Progenitor cell of endocrine pancreas (in vitro differentiated cells): ENCODE measurements at regions not wholly inside any gene's neighbourhood (a gene's known extent, or its start where the extent isn't known, plus 50 kb on each side); places are given as distances from the start of the nearest gene placed in this dataset.
"Not testable (repeated sequence)": the region's sequence is repeated elsewhere in the genome, so short reads cannot be mapped to it uniquely, and the experiment has no call there.

Experiments used
- DNase-seq: peaks from one replicate; pipeline ENCODE4 v3.0.0; 2021; ENCODE audit warnings: low spot score; ENCODE audit not compliant: unreplicated experiment
- H3K27ac Mint-ChIP-seq: 2 replicates; pipeline ENCODE4 v1.8.0; 2021; ENCODE audit warnings: mild to moderate bottlenecking, moderate library complexity, mixed read lengths
- H3K27me3 Mint-ChIP-seq: 2 replicates; pipeline ENCODE4 v1.8.0; 2021; ENCODE audit warnings: mixed read lengths
- H3K36me3 Mint-ChIP-seq: 2 replicates; pipeline ENCODE4 v1.8.0; 2022; ENCODE audit warnings: mixed read lengths; ENCODE audit not compliant: insufficient read depth
- H3K4me1 Mint-ChIP-seq: 2 replicates; pipeline ENCODE4 v1.8.0; 2021; ENCODE audit warnings: low read depth, mixed read lengths
- H3K4me3 Mint-ChIP-seq: 2 replicates; pipeline ENCODE4 v1.8.0; 2021; ENCODE audit warnings: low read depth, mild to moderate bottlenecking, moderate library complexity, mixed read lengths
- H3K9me3 Mint-ChIP-seq: 2 replicates; pipeline ENCODE4 v1.8.0; 2021; ENCODE audit warnings: low read depth, mixed read lengths
- TF ChIP-seq, protein P1 (sequence below): fragments of 200-600 bp; sonication (generic); IDR thresholded peaks from one replicate; pipeline ENCODE4 v1.5.0; 2021; ENCODE audit warnings: antibody characterized with exemption, mild to moderate bottlenecking; ENCODE audit not compliant: unreplicated experiment

DNA sequence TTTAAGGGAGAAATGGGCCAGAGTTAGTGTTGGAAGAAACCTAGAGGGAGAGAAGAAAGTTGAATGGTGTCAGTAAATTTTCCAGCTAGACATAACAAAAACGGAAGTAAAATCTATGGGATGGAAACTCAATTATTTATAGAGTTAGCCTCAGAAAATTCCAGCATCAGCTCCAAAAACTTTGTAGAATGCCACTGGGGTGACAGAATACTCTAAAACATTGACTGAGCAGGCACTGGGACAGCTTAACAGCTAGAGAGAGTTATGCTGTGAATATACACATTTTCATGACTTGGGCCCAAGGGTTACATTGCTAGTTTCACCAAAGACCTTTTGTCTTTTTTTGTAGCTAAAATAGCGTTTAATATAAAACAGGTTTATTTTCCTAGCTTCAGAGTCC is 226.3 kb downstream of the PHLDA1 start:
- no peaks in the 10 kb centered on the region for H3K27me3 Mint-ChIP-seq
- H3K4me1 Mint-ChIP-seq = peaks cover 6% of the 10 kb centered on the region
- no peak overlapping the region for H3K27ac Mint-ChIP-seq
- H3K4me3 Mint-ChIP-seq = no peak overlapping the region
- TF ChIP-seq, protein P1, sequence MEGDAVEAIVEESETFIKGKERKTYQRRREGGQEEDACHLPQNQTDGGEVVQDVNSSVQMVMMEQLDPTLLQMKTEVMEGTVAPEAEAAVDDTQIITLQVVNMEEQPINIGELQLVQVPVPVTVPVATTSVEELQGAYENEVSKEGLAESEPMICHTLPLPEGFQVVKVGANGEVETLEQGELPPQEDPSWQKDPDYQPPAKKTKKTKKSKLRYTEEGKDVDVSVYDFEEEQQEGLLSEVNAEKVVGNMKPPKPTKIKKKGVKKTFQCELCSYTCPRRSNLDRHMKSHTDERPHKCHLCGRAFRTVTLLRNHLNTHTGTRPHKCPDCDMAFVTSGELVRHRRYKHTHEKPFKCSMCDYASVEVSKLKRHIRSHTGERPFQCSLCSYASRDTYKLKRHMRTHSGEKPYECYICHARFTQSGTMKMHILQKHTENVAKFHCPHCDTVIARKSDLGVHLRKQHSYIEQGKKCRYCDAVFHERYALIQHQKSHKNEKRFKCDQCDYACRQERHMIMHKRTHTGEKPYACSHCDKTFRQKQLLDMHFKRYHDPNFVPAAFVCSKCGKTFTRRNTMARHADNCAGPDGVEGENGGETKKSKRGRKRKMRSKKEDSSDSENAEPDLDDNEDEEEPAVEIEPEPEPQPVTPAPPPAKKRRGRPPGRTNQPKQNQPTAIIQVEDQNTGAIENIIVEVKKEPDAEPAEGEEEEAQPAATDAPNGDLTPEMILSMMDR = no peak
- DNase-seq = no peak
- no peaks in the 10 kb centered on the region for H3K36me3 Mint-ChIP-seq
- H3K9me3 Mint-ChIP-seq = peaks cover 13% of the 10 kb centered on the region

DNA sequence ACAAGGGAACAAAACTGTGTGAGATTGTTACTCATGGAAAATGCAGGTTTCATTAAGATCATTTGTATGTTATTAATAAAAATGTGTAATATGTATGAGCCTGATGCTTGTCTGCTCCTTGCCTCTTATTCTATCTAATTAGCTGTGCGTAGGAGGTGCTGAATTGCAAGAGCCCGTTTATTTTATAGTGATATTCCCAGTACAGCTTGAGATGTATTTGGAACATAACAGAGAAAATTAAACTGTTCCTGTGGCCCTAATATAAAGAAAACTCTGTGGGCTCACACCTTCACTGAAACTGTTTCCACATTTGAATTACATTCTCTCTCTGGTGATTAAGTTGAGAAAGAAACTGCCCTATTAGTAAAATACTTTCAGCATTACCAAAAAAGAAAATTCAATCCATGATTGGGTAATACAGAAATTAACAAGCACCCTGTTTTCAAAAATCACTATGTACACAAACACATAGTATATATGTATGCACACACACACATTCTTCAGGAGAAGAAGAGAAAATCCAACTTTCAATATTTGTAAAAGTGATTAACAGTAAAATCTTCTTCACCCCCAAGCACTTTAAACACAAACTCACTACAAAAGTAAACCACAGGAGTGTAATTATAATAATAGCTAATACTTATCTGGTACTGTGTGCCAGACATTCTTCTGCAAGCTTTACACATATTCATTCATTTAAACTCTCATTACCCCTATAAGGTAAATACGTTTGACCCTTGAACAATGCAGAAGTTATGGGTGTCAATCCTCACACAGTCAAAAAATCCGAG is 233.2 kb downstream of the PHLDA1 start:
- DNase-seq = no peak
- H3K4me1 Mint-ChIP-seq = peaks cover 5% of the 10 kb centered on the region
- no peaks in the 10 kb centered on the region for H3K9me3 Mint-ChIP-seq
- H3K36me3 Mint-ChIP-seq = no peaks in the 10 kb centered on the region
- H3K27me3 Mint-ChIP-seq = no peaks in the 10 kb centered on the region
- no peak overlapping the region for H3K27ac Mint-ChIP-seq
- TF ChIP-seq, protein P1 = no peak
- H3K4me3 Mint-ChIP-seq = no peak overlapping the region

DNA sequence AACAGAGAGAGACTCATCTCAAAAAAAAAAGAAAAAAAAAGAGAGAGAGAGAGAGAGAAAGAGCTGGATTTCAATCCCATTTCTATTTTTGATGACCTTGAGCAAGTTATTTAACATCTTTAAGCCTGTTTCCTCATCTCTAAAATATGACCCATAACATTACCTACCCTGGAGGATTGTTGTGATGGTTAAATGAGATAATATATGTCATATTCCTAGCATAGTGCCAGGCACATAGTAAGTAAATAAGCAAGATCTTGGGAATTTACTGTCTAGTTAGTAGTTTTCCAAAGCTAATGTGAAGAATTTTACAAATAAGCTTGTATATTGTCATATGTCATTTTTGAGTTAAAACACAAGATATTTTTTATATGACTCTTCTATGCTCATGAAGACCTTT is 236.5 kb downstream of the PHLDA1 start:
- Mint-ChIP-seq H3K4me1 (peaks cover 5% of the 10 kb centered on the region), H3K36me3 (no peaks in the 10 kb centered on the region), H3K27me3 (no peaks in the 10 kb centered on the region), H3K4me3 (no peak overlapping the region), H3K27ac (no peak overlapping the region), H3K9me3 (no peaks in the 10 kb centered on the region)
- TF ChIP-seq, protein P1 = no peak
- no peak for DNase-seq

DNA sequence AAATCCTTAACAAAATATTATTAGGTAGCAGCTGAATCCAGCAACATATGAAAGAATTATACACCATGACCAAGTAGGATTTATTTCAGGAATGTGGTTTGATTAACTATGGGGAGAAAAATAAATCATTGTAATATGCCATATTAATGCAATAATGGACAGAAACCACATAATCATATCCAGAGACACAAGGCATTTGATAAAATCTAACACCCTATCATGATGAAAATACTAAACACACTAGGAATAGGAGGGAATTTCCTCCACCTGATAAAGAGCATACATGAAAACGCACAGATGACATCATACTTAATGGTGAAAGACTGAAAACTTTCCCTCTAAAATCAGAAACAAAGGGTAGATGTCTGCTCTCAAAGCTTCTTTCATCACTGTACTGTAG is 238.9 kb downstream of the PHLDA1 start:
- Mint-ChIP-seq H3K36me3 (no peaks in the 10 kb centered on the region), H3K27me3 (no peaks in the 10 kb centered on the region), H3K4me1 (peaks cover 1% of the 10 kb centered on the region), H3K9me3 (no peaks in the 10 kb centered on the region), H3K27ac (no peak overlapping the region), H3K4me3 (no peak overlapping the region)
- TF ChIP-seq, protein P1 = no peak
- DNase-seq = no peak

DNA sequence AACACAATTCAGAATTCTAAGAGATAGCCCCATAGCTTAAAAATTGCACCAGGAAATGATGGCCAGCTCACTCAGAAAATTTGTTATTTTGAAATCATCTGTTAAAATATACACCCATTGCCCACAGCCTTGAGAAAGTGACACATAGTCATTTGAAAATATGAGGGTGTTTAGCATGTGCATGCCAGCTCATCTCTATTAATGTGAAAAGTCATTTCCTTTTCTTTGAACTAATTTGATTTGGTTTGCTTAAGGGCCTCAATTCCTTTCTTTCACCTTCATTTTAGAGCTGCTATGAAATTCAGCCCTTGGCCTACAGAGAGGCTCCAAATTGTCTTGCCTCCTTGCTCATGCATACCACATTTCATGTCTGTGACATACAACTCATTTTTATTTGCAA is 241.4 kb downstream of the PHLDA1 start:
- H3K4me3 Mint-ChIP-seq = no peak overlapping the region
- TF ChIP-seq, protein P1 = no peak
- no peaks in the 10 kb centered on the region for H3K4me1 Mint-ChIP-seq
- DNase-seq = no peak
- no peaks in the 10 kb centered on the region for H3K9me3 Mint-ChIP-seq
- H3K36me3 Mint-ChIP-seq = no peaks in the 10 kb centered on the region
- H3K27me3 Mint-ChIP-seq = no peaks in the 10 kb centered on the region
- H3K27ac Mint-ChIP-seq = no peak overlapping the region

DNA sequence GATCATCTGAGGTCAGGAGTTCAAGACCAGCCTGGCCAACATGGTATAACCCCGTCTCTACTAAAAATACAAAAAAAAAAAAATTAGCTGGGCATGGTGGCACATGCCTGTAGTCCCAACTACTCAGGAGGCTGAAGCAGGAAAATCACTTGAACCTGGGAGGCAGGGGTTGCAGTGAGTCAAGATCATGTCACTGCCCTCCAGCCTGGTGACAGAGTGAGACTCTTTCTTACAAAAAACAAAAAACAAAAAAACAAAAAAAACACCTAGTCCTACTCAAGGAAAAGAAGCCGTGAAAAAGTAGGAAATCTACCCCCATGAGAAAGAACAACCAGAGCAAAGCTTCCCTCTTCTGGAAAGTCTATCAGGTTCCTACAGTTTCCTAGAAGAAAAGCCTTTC is 244.4 kb downstream of the PHLDA1 start:
- H3K4me3 Mint-ChIP-seq, H3K36me3 Mint-ChIP-seq, H3K27me3 Mint-ChIP-seq, H3K9me3 Mint-ChIP-seq, H3K27ac Mint-ChIP-seq, H3K4me1 Mint-ChIP-seq, DNase-seq: not testable (repeated sequence)
